NCI-H187 treated with DMSO at 0.1 percent for 48 hours (cell line): ENCODE measurements at regions not wholly inside any gene's neighbourhood (a gene's known extent, or its start where the extent isn't known, plus 50 kb on each side); places are given as distances from the start of the nearest gene placed in this dataset.
"Not testable (repeated sequence)": the region's sequence is repeated elsewhere in the genome, so short reads cannot be mapped to it uniquely, and the experiment has no call there.

Experiments
- DNase-seq: peaks from one replicate; lab custom pipeline; 2025; lab: John Stamatoyannopoulos, UW

GRCh38 chr5:82754036-82754746, 323.0 kb downstream of the TMEM167A start:
- DNase-seq: no peak

GRCh38 chr5:82753374-82753773, 323.8 kb downstream of the TMEM167A start:
- DNase-seq: no peak

- DNase-seq: no peak
Observed at GRCh38 chr5:82749461-82749820, 327.8 kb downstream of the TMEM167A start.

GRCh38 chr5:82748688-82749460, 328.3 kb downstream of the TMEM167A start:
- no peak for DNase-seq

GRCh38 chr5:82747986-82748385, 329.2 kb downstream of the TMEM167A start:
- no peak for DNase-seq

- DNase-seq: no peak
Observed at GRCh38 chr5:82745016-82745415, 332.2 kb downstream of the TMEM167A start.

- DNase-seq: no peak
Observed at GRCh38 chr5:82738681-82739269, 338.4 kb downstream of the TMEM167A start.

- DNase-seq: no peak
Observed at GRCh38 chr5:82735160-82735789, 341.9 kb downstream of the TMEM167A start.

GRCh38 chr5:82734347-82734746, 342.8 kb downstream of the TMEM167A start:
- DNase-seq: no peak

- no peak for DNase-seq
Observed at GRCh38 chr5:82730913-82731312, 346.3 kb downstream of the TMEM167A start.

GRCh38 chr5:82728926-82729702, 348.1 kb downstream of the TMEM167A start:
- DNase-seq: no peak

- DNase-seq: no peak
Observed at GRCh38 chr5:82723168-82723567, 354.0 kb downstream of the TMEM167A start.

- no peak for DNase-seq
Observed at GRCh38 chr5:82721087-82721410, 356.1 kb downstream of the TMEM167A start.

GRCh38 chr5:82720213-82721086, 356.7 kb downstream of the TMEM167A start:
- no peak for DNase-seq

- DNase-seq: no peak
Observed at GRCh38 chr5:82719368-82719767, 357.8 kb downstream of the TMEM167A start.

- DNase-seq: no peak
Observed at GRCh38 chr5:82717738-82718137, 359.5 kb downstream of the TMEM167A start.

- not testable (repeated sequence) for DNase-seq
Observed at GRCh38 chr5:82714732-82715131, 362.5 kb downstream of the TMEM167A start.

GRCh38 chr5:82713811-82714210, 363.4 kb downstream of the TMEM167A start:
- DNase-seq: no peak

GRCh38 chr5:82707741-82708140, 369.5 kb downstream of the TMEM167A start:
- DNase-seq: no peak

- no peak for DNase-seq
Observed at GRCh38 chr5:82704381-82704780, 372.8 kb downstream of the TMEM167A start.

GRCh38 chr5:82702046-82702445, 375.1 kb downstream of the TMEM167A start:
- no peak for DNase-seq
